Ishikawa (cell line): ENCODE measurements at regions not wholly inside any gene's neighbourhood (a gene's known extent, or its start where the extent isn't known, plus 50 kb on each side); places are given as distances from the start of the nearest gene placed in this dataset.

Experiments
- CEBPB ChIP-seq: IDR thresholded peaks from 2 replicates; pipeline ENCODE4 v1.6.1; 2012
- CREB1 ChIP-seq: IDR thresholded peaks from 2 replicates; pipeline ENCODE4 v1.6.1; 2012; ENCODE audit warnings: low read depth
- EP300 ChIP-seq: IDR thresholded peaks from 2 replicates; pipeline ENCODE4 v1.6.1; 2012; ENCODE audit warnings: borderline replicate concordance
- RAD21 ChIP-seq: IDR thresholded peaks from 2 replicates; pipeline ENCODE4 v1.6.1; 2012; ENCODE audit warnings: low read depth
- TCF12 ChIP-seq: IDR thresholded peaks from 2 replicates; pipeline ENCODE4 v1.6.1; 2012; ENCODE audit warnings: low read depth
- TEAD4 ChIP-seq: IDR thresholded peaks from 2 replicates; pipeline ENCODE4 v1.6.1; 2012
- USF1 ChIP-seq: IDR thresholded peaks from 2 replicates; pipeline ENCODE4 v1.6.1; 2012
- YY1 ChIP-seq: IDR thresholded peaks from 2 replicates; pipeline ENCODE4 v1.6.1; 2012; ENCODE audit warnings: low read depth
- TF ChIP-seq, protein P1 (sequence below): IDR thresholded peaks from 2 replicates; pipeline ENCODE4 v1.6.1; 2012

- TF ChIP-seq USF1 (no peak), CREB1 (no peak), YY1 (no peak), TCF12 (no peak), TEAD4 (no peak), EP300 (no peak), RAD21 (no peak), CEBPB (no peak)
- TF ChIP-seq, protein P1, sequence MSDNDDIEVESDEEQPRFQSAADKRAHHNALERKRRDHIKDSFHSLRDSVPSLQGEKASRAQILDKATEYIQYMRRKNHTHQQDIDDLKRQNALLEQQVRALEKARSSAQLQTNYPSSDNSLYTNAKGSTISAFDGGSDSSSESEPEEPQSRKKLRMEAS, result no peak
These were observed 757.7 kb upstream of the SEMA6A start for GRCh38 chr5:117332341-117332740.
